Adrenal gland (tissue), 9 donors: ENCODE measurements at regions not wholly inside any gene's neighbourhood (a gene's known extent, or its start where the extent isn't known, plus 50 kb on each side); places are given as distances from the start of the nearest gene placed in this dataset.
A peak's percentile ranks its signal among the peaks of the same experiment; 100 is the strongest.

Source experiments
- DNase-seq, 7 donors: peaks; one replicate each; pipeline ENCODE4 v3.0.0-alpha.2; 2019 to 2020
- H3K27ac ChIP-seq, 5 donors: fragments of 200-600 bp; sonication (generic) in 4 of 5; 1 replicate in 3 of 5; 2 replicates in 2 of 5; pipeline versions ENCODE4 v1.5.1 to v1.8.0; 2016 to 2020; ENCODE audit warnings: mild to moderate bottlenecking in 1 of 5
- H3K27me3 ChIP-seq: fragments of 200-600 bp; 2 replicates; pipeline ENCODE4 v1.8.0; 2021
- H3K36me3 ChIP-seq, 2 donors: fragments of 200-600 bp; replicated peaks in 1 of 2; 1 replicate in 1 of 2; 2 replicates in 1 of 2; pipeline versions ENCODE4 v1.5.1 to v1.8.0; 2018 to 2022
- H3K4me1 ChIP-seq, 2 donors: fragments of 200-600 bp; replicated peaks in 1 of 2; 1 replicate in 1 of 2; 2 replicates in 1 of 2; pipeline versions ENCODE4 v1.5.1 to v1.8.0; 2018 to 2021
- H3K4me3 ChIP-seq, 4 donors: fragments of 200-600 bp; sonication (generic) in 3 of 4; one replicate each; pipeline ENCODE4 v1.5.1; 2016 to 2018
- H3K9me3 ChIP-seq, 3 donors: fragments of 200-600 bp; sonication (generic) in 1 of 3; replicated peaks in 1 of 3; 1 replicate in 2 of 3; 2 replicates in 1 of 3; pipeline versions ENCODE4 v1.5.1 to v1.8.0; 2016 to 2021
- POLR2A ChIP-seq, 2 donors: fragments of 450-650 bp; IDR thresholded peaks; one replicate each; pipeline ENCODE4 v1.6.1; 2017; ENCODE audit warnings: antibody characterized with exemption in 2 of 2, mild to moderate bottlenecking in 2 of 2, moderate library complexity in 1 of 2
- WGBS, 4 donors: extraction: QIAGEN DNeasy Blood & Tissue Kit in 2 of 4; methylation state at CpG; one replicate each; pipeline versions ENCODE4 v1.1.5 to v1.1.7; 2013 to 2017; 5-methylcytosine and 5-hydroxymethylcytosine counted together
- intact Hi-C, 2 donors: fragments of 100-400 bp; cut with DNase I; formaldehyde crosslinking; loops; one replicate each; pipeline versions ENCODE4 v1.14.1 to v1.15.0; 2022 to 2023
- TF ChIP-seq, protein P1 (sequence below), 6 experiments: fragments of 450-650 bp in 4 of 6; fragments of 200-600 bp in 2 of 6; sonication (generic) in 1 of 6; IDR thresholded peaks; 1 replicate in 5 of 6; 2 replicates in 1 of 6; pipeline versions ENCODE4 v1.5.1 to v1.8.0; 2016 to 2021; ENCODE audit warnings: antibody characterized with exemption in 6 of 6, mild to moderate bottlenecking in 2 of 6, moderate library complexity in 1 of 6
- donor health status: healthy with polysubstance abuse.
- donor health status: Bipolar disorder and iron deficiency.
- donor health status: DM: yes; HTN: yes; CAD: no.
- donor health status: DM: no; HTN: no; CAD: no.
- donor health status: DM: no; HTN: no; CAD: no.

DNA sequence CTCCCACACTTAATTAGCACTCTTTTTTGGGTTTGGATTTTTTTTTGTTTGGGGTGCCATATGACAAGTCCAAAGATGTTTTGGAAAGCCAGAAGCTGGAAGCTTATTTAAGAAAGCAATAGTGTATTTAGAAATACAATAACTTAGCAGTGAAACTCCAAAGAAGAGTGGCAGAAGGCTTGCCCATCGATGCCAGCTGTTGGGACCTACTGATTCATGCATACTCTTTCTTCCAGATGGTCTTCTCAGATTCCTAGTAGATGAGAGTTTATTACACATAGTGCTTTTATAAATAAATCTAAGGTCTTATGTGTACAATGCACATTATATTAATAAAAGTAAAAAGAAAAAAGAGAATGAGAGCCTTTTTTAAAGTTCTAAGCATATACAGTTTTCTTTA, 374.6 kb downstream of the OSTF1 start:
- Histone ChIP-seq H3K27ac (no peak overlapping the region), H3K4me3 (no peak overlapping the region), H3K36me3 (no peaks in the 10 kb centered on the region), H3K27me3 (no peaks in the 10 kb centered on the region), H3K4me1 (no peaks in the 10 kb centered on the region), H3K9me3 (peaks cover 0 to 5% (median 0%) of the 10 kb centered on the region in 3 donors)
- TF ChIP-seq POLR2A (IDR thresholded peaks at IDR 0.05) = no peak
- TF ChIP-seq, protein P1, sequence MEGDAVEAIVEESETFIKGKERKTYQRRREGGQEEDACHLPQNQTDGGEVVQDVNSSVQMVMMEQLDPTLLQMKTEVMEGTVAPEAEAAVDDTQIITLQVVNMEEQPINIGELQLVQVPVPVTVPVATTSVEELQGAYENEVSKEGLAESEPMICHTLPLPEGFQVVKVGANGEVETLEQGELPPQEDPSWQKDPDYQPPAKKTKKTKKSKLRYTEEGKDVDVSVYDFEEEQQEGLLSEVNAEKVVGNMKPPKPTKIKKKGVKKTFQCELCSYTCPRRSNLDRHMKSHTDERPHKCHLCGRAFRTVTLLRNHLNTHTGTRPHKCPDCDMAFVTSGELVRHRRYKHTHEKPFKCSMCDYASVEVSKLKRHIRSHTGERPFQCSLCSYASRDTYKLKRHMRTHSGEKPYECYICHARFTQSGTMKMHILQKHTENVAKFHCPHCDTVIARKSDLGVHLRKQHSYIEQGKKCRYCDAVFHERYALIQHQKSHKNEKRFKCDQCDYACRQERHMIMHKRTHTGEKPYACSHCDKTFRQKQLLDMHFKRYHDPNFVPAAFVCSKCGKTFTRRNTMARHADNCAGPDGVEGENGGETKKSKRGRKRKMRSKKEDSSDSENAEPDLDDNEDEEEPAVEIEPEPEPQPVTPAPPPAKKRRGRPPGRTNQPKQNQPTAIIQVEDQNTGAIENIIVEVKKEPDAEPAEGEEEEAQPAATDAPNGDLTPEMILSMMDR (IDR thresholded peaks at IDR 0.05) = no peak
- intact Hi-C loops = no loop called here
- WGBS, 4 donors = 63 to 79% (median 78%) methylated on average over 1 of the region's 1 CpG
- no peak for DNase-seq

DNA sequence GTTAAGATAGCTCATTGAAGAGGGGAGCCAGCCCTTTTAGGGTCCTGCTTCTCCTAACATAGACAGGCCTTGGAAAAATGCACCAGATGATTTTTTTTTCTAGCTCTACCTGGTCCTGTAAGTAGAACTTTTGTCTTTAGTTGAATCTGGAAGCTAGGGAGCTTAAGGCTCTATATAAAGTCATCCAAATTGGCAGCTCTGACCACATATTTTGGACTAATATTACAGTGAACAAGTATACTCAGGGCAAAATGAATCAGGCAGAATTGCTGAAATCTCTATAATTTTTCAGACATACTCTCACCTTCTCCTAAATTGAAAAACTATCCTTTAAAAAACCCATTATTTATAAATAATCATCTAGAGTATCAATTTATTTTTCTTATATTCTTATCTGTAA, 375.6 kb downstream of the OSTF1 start:
- no peak for DNase-seq
- intact Hi-C loops = no loop called here
- TF ChIP-seq, protein P1 (IDR thresholded peaks at IDR 0.05) = no peak
- no peak for TF ChIP-seq POLR2A (IDR thresholded peaks at IDR 0.05)

GRCh38 chr9:75464726-75465125, 376.4 kb downstream of the OSTF1 start:
- Histone ChIP-seq H3K9me3 (no peaks in the 10 kb centered on the region), H3K4me1 (no peaks in the 10 kb centered on the region), H3K4me3 (no peak overlapping the region), H3K27ac (no peak overlapping the region), H3K27me3 (no peaks in the 10 kb centered on the region), H3K36me3 (no peaks in the 10 kb centered on the region)
- WGBS, 4 donors = 71 to 88% (median 81%) methylated on average over 4 of the region's 4 CpGs
- TF ChIP-seq, protein P1 (IDR thresholded peaks at IDR 0.05) = no peak
- no peak for TF ChIP-seq POLR2A (IDR thresholded peaks at IDR 0.05)
- intact Hi-C loops = no loop called here
- no peak for DNase-seq

More for the DNA sequence above, 375.6 kb downstream of the OSTF1 start:
- H3K4me1 ChIP-seq = no peaks in the 10 kb centered on the region
- H3K27ac ChIP-seq = no peak overlapping the region
- H3K9me3 ChIP-seq = no peaks in the 10 kb centered on the region
- H3K4me3 ChIP-seq = no peak overlapping the region
- no peaks in the 10 kb centered on the region for H3K36me3 ChIP-seq
- H3K27me3 ChIP-seq = no peaks in the 10 kb centered on the region

- no peak overlapping the region for H3K27ac ChIP-seq
- WGBS, 4 donors = 83 to 100% (median 89%) methylated on average over 2 of the region's 2 CpGs
- H3K36me3 ChIP-seq = no peaks in the 10 kb centered on the region
- no peaks in the 10 kb centered on the region for H3K4me1 ChIP-seq
- peak in 1 of 7 donors; percentile 68 for DNase-seq
- H3K27me3 ChIP-seq = no peaks in the 10 kb centered on the region
- intact Hi-C loops = no loop called here
- TF ChIP-seq, protein P1 (IDR thresholded peaks at IDR 0.05) = no peak
- TF ChIP-seq POLR2A (IDR thresholded peaks at IDR 0.05) = no peak
- no peak overlapping the region for H3K4me3 ChIP-seq
- no peaks in the 10 kb centered on the region for H3K9me3 ChIP-seq
These were observed 378.8 kb downstream of the OSTF1 start for GRCh38 chr9:75467142-75467541.
